Right ventricle myocardium inferior (tissue), 1 donor: ENCODE measurements at regions not wholly inside any gene's neighbourhood (a gene's known extent, or its start where the extent isn't known, plus 50 kb on each side); places are given as distances from the start of the nearest gene placed in this dataset.

ENCODE experiments used
- ATAC-seq: fragments of 200-7000 bp; cut with Tn5 transposase; one replicate; pipeline ENCODE4 v1.9.1; 2020; ENCODE audit warnings: mild to moderate bottlenecking, moderate library complexity
- DNase-seq: peaks from one replicate; pipeline ENCODE4 v3.0.0; 2021; ENCODE audit errors: missing footprints
- intact Hi-C: fragments of 100-400 bp; cut with DNase I; formaldehyde crosslinking; loops from one replicate; pipeline ENCODE4 v1.11.0; 2022
- donor health status: DM: no; HTN: yes; CAD: no; lungs with severe emphysema.

DNA sequence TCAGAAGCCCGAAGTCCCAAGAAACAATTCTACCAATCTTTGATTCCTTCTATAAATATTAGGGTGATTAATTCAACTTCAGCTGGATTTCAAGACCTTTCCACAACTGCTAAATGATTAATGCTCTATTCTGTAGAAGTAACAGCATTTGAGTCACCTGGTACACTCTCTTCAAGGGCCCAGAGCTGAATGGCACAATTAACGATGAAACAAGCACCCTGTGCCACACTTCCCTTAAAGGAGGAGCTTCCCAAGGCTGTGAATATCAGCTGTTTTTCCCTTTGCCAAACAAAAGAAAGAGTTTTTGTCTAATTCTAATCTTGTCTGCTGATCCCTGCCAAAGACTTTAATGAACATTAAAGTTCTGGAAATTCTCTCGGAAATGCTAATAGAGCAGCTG, 56.0 kb downstream of the BOD1L2 start:
- intact Hi-C loops, result no loop called here
- DNase-seq (no peak), ATAC-seq (no peak)

DNA sequence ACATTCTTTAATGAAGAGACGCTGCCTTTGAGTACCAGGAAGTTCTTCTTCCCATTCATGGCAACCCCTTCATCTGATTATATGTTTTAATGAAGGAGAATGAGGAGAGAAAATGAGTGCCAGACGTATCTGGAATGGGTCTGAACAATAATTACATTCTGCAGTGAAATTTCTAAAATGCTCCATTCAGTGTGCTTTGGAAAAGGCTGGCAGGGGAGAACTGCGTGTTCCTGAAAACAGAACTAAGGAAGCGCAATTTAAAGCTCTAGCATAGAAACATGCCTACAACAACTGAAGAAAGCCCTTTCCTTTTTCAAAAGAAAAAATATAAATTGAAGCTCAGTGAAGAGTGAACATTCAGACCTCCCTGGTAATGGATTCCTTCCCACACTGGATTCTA, 58.8 kb downstream of the BOD1L2 start:
- DNase-seq (no peak), ATAC-seq (no peak)
- intact Hi-C loops, result no loop called here

DNA sequence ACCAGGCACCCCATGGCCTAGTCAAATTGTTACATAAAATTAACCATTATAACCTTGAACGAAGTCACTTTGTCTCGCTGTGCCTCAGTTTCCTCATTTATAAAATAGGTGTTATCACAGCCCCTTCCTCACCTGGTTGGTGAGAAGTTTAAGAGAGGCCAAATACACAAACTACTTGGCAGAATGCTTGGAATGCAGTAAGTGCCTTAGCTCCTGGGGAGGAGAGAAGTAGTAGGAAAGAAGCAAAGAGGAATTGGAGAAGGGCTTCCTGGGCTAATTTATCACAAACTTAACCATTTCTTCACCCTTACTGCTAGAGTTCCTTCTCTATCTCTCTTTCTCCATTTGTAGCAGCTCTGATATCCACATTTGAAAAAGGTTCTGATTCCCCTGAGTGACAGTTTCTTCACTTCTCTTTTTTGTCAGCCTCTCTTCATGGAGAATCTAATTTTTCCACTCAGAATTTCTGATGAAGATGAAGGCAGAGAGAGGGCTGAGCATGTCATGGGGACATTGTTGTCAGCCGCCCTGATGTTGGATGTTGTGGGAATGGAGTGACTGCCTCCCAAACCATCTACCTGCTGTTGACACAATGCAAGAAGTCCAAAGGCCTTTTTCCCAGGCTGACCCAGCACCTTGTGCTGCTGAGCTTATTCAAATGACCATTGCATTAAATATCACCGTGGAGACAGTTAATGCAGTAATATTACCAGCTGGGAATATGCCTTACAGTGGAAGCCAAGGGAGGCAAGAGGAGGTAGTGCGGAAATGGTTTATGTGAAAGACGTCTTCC, 60.4 kb downstream of the BOD1L2 start:
- intact Hi-C loops, result no loop called here
- no peak for ATAC-seq
- DNase-seq, result no peak

DNA sequence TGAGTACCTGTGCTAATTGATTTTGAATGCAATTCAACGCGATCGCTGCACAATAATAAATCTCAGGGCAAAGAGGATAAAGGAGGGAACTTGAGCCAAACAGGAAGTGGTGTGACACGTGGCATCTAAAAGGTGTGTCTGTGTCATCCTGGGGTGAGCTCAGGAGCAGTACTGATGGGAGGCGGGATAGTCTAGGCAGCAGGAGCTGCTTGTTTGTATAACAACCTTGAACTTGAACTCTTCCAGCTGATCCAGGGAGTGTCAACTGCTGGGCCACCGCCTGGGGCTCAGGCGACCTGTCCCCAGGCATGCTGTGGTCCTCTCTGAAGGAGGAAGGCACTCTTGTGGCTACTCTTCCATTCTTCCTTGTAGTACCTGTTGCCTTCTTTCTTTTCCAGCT, 61.2 kb downstream of the BOD1L2 start:
- intact Hi-C loops, result no loop called here
- DNase-seq (no peak), ATAC-seq (no peak)

DNA sequence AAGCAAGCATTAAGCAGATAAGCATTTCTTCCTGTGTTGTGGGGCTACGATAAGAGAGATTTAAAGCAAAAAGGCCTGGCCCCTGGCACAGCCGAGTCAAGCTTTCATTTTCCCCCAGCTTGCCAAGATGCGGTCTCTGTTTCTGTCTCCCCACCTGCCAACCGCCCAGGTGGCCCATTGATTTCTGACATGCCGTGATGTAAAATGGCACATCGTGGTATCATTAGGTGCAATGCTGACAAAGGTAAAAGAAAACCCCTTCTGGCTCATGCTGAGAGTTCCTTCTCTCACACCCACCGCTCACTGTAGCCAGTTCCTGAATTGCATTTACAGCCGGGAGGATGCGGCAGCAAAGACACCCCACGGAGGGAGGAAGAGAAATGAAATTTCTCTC, 62.8 kb downstream of the BOD1L2 start:
- DNase-seq (no peak), ATAC-seq (no peak)
- intact Hi-C loops, result no loop called here

DNA sequence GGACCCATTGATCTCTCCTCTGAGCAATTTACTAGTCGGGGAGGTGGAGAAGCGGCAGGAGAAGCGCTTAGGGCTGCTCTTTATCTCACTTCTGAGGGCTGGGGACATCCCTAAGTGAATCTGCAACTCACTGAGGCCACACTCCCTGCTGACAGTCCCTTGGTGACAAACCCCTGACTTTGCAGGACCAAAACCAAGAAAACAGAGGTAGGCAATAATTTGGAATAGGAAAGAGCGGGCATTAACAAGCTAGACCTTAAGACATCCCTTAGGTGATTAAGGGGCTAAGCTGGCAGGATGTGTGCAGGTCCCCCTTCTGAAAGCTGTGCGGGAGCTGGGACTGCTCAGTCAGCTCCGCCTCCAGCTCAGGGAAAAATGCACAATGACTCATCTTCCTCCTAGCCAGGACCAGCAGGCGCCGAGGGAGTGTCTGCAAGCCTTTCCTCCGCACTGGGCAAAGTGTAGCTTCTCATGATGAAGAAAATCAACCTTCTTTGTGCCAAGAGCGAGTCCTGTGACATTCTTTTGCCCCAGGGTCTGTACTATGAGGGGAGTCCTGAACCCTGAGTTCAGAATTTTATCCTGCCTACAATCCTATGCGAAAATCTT, 63.3 kb downstream of the BOD1L2 start:
- DNase-seq, result no peak

DNA sequence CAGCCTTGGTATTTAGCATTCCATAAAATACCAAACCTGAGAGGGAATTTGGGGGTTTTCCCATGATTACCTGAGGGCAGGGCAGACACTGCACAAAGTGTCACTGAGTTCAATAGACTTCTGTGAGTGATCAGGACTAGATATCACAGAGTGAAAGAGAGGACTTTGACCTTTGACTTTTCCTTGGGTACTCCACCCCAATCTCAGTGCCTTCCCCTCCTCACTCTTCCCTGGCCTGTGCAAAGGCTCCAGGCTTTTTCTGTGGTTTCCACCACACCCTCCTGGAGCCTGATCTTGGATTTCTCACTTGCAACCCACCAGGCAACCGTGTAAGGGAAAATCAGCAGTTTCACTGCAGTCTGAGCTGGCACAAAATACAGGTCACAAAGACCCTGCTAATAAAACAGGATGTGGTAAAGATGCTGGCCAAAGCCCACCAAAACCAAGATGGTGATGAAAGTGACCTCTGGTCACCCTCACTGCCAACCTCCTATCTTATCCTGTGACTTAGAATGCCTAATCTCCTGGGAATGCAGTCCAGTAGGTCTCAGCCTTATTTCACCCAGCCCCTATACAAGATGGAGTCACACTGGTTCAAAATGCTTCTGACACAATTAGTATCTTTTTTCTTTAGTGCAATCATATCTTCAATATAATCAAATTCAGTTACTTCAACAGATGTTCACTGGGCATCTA, 64.0 kb downstream of the BOD1L2 start:
- ATAC-seq (no peak), DNase-seq (no peak)
- intact Hi-C loops, result no loop called here

More for the DNA sequence above, 63.3 kb downstream of the BOD1L2 start:
- intact Hi-C loops, result no loop called here
- peak; percentile 57 for ATAC-seq

DNA sequence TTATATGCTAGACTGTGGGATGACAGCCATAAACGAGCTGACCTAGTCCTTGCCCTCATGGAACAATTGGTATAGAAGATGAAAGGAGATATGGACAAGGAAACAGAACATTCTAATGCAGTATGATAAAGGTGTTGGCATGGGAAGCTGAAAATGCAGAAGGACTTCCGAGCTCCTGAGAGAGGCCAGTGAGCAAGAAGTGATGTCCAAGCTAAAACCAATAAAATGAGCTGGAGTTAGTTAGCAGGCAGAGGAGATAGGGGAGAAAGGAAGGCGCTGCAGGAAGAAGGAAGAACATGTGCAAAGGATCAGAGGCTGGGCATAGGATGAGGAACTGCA, 64.5 kb downstream of the BOD1L2 start:
- ATAC-seq (no peak), DNase-seq (no peak)
- intact Hi-C loops, result no loop called here

DNA sequence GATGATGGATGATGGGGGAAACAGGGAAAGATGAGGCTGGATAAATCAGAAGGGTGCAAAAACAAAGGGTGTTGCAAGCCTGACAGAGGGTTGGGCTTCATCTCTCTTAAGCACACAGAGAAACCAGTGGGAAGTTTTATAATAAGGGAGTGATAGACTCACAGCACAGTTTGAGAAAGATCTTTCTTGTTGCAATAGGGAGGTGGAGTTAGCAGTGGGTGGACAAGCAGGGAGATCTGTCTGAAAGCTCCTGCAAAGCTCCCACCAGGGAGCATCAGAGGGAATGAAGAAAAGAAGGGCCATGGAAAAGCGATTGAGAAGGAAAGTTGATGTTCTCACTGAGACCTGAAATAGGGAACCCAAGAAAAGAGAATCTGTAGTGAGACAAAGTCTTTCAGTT, 64.9 kb downstream of the BOD1L2 start:
- intact Hi-C loops, result no loop called here
- ATAC-seq (no peak), DNase-seq (no peak)

DNA sequence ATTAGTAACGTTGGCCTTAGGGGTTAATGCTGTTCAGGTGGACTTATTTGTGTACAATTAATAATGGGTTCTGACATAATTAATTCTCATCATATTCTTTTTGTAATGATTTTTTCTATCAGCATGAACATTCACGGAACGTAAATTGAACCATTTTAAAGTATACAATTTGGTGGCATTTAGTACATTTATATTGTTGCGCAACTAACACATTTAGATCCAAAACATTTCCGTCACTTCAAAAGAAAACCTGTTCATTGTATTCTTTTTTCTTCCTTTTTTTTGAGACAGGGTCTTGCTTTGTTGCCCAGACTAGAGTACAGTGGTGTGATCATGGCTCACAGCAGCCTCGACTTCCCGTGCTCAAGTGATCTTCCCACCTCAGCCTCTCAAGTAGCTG, 65.8 kb downstream of the BOD1L2 start:
- ATAC-seq (no peak), DNase-seq (no peak)
- intact Hi-C loops, result no loop called here

DNA sequence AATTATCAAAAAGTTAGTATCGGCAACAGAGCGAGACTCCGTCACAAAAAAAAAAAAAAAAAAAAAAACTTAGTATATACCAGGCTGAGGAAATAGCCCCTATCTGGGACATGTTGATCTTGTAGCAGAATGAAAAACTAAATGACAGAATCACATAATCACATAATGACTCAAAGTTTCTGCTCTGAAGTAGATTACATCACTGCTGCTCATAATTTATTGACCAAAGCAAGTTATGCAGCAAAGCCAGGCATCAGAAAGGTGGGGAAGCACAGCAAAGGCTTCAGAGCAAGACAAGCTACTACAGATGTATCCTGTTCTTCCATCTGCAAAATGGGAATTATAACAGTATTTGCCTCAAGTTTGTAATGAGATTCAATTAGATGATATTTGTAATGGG, 68.1 kb downstream of the BOD1L2 start:
- no peak for DNase-seq
- intact Hi-C loops, result no loop called here
- ATAC-seq, result no peak

DNA sequence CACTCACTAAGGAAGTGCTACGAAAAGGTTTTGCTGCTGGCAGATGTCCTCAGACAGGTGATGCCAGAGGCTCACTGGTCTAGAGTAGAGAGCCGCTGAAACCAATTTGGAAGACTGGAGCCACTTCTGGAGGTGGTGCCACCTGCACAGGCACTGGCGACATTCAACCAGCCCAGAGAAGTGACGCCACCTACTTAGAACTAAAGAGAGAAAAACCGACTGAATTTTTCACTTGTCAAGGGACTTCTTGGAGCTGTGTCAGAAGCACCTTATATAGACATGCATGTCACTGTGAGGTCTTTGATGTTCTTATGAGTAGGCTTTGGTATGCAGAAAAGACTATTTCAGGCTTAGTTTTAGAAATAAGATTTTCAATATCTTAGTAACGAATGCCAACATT, 71.4 kb downstream of the BOD1L2 start:
- DNase-seq (no peak), ATAC-seq (no peak)
- intact Hi-C loops, result no loop called here

DNA sequence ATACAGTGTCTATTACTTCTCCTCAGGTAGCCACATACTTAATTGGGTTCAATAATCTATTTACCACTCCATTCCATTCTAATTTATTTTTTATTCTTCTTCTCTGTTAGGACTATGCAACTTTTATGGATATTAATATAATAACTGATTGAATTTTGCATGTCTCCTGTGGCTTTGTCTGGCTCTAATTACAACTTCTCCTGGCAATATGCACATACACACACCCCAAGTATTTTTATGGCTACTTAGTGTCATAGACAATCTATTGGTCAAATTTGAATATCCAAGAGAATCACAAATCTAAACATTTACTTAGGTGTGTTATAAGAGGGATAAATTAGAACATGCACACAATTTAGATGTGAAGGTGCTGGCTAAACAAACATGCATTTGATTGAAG, 73.1 kb downstream of the BOD1L2 start:
- DNase-seq, result no peak
- intact Hi-C loops, result no loop called here
- ATAC-seq, result no peak

DNA sequence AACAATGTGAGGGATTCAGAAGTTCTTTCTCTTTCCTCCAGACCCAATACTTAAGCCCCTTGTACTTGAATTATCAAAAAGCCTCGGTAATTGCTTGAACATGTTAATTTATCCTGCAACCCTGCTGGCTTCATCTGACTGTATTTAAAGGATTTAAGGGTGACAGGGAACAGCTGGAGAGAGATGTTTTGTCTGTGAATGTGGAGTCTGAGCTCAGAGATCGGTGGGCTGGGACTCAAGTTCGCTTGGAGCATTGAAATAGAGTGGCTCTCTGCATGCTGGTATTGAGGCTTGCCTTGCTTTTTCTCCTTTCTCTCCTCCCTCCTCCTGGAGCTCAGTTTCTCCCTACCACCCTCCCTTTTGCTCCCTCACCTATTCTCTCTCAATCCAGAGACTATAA, 73.6 kb downstream of the BOD1L2 start:
- intact Hi-C loops, result no loop called here
- no peak for ATAC-seq

DNA sequence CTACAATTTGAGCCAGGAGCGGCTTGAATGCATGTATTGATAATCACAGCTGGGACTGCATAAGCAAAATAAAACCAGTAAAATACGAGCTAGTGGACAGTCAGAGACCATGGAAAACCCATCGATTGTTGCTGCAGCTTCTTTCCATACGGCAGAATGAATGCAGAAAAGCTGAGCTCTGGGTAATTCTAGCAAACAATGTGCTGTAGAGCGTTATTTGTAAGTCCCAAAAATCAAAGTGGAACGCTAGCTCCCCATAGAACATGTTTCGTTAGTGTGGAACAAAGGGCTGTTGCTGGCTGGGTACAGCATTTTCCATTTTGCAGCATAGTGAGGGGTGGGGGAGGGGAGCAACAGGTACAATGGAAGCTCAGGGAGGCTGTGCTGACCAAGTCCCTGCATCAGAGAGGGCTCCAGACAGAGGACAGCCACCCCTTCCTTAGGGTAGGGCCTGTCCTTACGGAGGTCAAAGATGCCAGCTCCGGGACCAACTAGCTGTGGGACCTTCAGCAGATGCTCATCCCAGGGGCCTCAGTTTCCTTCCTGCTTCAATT, 74.1 kb downstream of the BOD1L2 start:
- no peak for ATAC-seq

More for the DNA sequence above, 73.6 kb downstream of the BOD1L2 start:
- no peak for DNase-seq

DNA sequence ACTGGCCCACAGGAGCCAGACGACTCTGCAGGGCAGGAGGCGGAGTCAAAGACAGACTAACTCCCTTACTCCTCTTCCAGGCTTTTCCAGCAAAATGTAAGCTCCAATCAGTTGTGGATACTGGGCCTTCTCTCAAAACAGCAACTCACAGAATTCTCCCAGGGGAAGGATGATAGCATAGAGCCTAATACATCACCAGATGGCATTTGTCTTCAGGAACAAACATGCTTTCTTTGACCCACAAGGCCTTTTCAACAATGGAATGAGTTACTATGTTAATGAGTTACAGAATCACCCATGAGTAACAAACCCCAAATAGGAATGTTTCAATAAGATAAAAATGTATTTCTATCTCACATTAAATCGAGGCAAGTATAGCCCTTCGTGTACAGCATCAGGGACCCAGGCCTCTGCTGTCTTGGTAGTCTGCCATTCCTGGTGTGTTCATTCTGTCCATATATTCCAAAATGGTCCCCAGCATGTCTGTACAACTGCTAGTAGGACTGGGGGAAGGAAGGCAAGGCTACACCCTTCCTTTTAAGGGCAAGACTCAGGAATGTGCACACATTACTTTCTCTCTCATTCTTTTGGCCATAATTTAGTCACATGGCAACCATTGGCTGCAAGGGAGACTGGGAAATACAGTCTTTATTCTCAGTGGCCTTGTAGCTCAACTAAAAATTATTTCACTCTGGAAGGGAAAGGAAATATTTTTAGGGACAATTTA, 76.4 kb downstream of the BOD1L2 start:
- DNase-seq, result no peak
- ATAC-seq, result no peak
- intact Hi-C loops, result no loop called here

More for the DNA sequence above, 74.1 kb downstream of the BOD1L2 start:
- intact Hi-C loops, result no loop called here
- DNase-seq, result no peak

DNA sequence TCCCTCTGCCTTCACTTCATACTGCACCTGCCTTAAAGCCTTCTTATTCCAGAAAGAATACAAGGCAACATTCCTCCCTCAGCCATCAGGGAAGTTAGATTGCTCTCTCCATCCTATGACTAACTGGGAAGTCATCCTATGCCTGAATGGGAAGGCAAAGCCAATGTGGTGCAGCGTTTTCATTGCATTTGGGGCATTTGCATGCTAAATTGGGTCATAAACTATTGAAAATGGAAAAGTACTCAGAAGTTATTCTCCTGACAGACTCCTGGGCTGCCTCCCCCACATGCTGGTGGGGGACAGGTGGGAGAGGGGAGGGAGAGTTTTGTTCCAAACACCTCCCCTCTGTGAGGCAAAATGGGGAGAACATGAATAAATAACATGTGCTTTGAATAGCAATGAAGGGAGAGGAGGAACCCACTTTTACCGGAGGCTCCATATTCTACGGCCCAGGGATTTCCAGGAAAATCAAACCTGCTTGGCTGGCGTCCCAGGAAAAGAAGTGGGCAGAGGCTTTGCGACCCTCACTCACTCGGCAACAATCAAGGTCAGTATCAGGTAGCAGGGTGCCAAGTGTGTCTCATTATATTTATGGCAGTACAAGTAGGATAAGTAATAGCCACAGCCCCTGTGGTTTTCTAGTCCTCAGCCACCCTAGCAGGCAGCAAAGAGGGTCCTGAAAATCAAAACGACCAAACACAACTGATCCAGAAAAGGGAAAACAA, 84.1 kb downstream of the BOD1L2 start:
- ATAC-seq (no peak), DNase-seq (no peak)
- intact Hi-C loops, result no loop called here

DNA sequence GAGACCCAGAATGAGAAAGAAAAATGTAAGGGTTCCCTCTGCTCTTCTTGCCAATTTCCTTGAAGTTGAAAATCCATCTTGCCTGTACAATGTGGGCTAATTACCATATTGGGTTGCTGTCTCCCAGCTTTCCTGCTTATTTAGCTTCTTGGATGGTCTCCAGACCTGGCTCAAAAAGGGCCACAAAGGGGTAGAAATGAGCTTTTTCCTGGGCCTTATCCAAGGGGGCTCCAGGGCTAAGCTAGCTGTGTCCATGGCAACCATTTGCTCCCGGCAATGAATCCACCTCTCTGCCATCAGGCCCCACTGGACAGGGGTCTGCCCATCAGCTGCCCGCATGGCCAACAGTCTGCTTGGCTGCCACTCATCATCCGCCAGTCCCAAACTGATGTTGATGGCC, 85.0 kb downstream of the BOD1L2 start:
- ATAC-seq (no peak), DNase-seq (no peak)
- intact Hi-C loops, result no loop called here

DNA sequence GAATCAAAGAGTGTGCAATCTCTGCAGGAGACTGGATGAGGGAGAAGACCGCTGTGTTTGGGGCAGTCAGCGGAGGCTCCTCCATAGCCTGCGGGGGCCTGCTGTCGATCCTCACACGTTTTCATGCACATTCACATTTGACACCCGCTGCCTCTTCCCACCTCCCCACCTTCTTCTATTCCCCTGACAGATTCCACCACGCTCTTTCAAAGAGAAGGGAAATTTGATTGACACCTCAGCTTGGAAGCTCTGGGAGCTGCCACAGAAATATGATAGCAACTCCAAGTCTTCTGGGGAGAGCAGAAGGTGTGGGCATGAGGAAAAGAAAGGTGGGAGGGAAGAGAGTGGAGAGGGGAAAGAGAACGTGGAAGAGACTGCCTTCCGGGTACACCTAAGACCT, 87.5 kb downstream of the BOD1L2 start:
- ATAC-seq (no peak), DNase-seq (no peak)
- intact Hi-C loops, result no loop called here
